ENCODE measurements at regions not wholly inside any gene's neighbourhood (a gene's known extent, or its start where the extent isn't known, plus 50 kb on each side); places are given as distances from the start of the nearest gene placed in this dataset.
A peak's percentile ranks its signal among the peaks of the same experiment; 100 is the strongest.
"Not testable (repeated sequence)": the region's sequence is repeated elsewhere in the genome, so short reads cannot be mapped to it uniquely, and the experiment has no call there.

DNA sequence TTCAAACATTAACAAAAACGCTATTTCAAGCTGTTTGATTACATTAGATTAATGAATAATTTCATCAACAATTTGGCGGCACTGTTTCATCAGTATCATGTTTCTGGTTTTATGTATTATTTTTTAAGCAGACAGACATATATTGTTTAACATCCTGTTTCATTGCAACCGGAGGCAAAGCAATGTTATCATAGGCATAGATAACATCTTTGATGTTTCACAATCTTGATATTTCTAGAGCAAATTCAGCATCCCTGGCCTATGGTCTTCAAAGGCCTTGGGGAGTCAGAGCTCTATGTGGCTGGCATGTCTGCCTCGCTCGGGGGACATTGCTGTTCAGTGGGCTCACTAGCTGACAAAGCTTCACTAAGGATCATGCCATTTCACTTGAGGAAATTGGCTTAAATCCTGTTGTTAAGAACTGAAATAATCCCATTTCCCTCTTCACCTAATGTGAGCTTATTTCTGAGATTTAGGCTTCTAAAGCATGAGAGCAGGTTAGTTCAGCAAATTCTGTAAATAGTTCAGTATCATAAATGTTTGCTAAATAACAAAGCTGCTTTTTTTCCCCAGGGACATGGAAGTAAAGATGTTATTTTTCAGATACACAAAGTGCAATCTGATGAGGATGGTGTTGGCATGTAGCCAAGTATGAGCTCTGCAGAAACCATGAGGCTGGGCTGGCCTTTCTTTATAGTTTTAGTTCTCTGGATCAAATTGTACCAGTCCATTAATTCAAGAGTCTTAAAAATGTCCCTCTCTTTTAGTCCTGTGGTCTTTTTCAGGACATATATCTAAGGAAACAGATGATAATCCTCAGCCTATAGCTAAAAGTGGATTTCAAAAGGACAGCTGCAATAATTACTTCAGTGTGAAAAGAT is 941.4 kb downstream of the PLOD2 start:
- DNase-seq: no peak

DNA sequence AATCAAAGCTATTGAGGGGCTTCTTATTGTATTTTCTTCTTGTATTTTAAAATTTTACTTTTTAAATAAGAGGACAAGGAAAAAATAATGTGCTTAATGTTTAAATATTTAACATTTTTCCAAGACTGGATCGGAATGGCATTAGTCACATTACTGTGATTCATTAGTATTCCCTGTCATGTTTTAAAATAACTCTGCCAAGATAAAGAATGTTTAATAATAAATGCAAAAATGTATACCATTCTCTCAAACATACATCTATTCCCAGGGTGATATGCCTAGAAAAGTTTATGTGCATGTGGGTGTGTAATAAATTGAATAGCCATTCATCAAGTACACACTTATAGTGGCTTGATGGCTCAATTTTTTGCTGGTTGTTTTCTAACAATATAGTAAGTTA is 936.1 kb downstream of the PLOD2 start:
- no peak for DNase-seq

DNA sequence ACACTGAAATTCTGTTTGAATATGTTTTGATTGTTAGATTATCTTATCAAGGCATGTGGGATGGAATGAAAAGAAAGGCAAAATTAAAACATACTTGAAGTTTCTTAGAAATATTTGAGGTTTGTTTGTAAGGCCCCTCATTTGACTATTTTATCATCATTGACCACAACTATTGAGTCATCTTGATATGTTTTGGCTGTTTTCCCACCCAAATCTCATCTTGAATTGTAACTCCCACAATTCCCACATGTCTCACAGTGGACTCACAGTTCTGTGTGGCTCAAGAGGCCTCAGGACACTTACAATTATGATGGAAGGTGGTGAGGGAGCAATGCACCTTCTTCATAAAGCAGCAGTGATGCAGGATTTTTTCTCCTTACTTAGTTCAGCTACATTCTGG is 917.1 kb downstream of the PLOD2 start:
- DNase-seq: no peak

DNA sequence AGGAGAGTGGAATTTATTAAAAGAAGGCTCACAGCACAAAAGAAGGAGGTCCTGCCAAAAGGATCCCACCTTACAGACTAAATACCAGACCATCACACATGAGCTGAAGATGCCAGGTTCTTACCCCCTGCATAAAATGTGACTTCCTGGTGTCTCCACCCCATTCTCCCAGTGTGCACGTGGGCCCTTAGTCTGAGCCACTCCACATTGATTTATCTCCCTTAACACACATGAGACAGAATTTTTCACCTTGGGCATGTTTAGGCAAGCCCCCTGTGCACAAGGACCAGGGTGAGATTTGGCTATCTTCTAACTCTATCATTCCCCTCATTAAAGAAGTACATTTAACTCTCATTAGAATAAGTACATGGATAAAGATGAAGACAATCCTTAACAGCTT is 916.7 kb downstream of the PLOD2 start:
- DNase-seq: no peak

DNA sequence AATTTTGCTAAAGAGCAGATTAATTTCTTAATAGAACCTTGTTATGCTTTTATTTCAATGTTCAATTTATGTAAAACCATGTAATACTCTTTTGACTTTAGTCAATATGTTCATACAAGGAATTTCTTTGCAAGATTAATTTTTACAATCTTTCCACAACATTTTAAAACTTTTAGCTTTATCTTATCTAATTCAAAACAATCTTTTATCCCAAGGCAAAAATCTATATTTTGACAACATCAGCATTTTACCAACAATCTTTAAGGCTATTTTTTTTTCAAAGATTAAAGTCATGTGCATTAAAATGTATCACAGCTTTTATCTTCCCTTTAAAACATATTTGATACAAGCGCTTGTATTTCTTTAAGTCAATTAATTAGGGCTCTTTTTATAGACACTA is 914.7 kb downstream of the PLOD2 start:
- no peak for DNase-seq

DNA sequence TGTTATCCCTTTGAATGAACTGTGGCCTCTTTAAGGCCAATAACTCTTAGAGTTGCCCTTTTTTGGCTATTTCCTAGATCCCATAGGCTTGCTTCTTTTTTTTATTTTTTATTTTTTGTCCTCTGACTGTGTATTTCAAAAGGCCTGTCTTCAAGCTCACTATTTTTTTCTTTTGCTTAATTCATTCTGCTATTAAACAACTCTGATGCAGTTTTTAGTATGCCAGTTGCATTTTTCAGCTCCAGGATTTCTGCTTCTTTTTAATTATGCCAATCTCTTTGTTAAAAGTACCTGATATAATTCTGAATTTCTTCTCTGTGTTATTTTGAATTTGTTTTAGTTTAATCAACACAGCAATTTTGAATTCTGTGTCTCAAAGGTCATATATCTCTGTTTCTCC is 912.1 kb downstream of the PLOD2 start:
- DNase-seq: no peak

DNA sequence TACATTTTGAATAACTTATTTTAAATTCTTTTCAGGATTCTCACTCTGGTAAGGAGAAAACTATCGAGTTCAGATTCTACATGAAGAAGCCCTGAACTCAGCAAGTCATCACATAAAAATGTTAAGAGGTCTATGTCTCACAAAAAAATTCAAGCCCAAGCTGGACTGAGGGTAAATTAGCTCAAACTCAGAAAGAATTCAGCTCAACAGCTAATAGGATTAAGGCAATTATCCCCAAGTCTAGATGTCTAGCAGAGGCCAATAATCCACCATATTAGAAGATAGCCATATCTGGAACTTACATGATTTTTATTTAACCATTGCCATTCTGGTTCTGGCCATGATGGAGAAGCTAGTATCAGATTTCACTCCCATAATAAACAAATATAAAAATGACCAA is 909.7 kb downstream of the PLOD2 start:
- DNase-seq: no peak

DNA sequence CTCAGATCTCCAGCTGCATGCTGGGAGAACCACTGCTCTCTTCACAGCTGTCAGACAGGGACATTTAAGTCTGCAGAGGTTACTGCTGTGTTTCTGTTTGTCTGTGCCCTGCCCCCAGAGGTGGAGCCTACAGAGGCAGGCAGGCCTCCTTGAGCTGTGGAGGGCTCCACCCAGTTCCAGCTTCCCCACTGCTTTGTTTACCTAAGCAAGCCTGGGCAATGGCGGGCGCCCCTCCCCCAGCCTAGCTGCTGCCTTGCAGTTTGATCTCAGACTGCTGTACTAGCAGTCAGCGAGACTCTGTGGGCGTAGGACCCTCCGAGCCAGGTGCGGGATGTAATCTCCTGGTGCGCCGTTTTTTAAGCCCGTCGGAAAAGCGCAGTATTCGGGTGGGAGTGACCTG is 903.0 kb downstream of the PLOD2 start:
- not testable (repeated sequence) for DNase-seq

DNA sequence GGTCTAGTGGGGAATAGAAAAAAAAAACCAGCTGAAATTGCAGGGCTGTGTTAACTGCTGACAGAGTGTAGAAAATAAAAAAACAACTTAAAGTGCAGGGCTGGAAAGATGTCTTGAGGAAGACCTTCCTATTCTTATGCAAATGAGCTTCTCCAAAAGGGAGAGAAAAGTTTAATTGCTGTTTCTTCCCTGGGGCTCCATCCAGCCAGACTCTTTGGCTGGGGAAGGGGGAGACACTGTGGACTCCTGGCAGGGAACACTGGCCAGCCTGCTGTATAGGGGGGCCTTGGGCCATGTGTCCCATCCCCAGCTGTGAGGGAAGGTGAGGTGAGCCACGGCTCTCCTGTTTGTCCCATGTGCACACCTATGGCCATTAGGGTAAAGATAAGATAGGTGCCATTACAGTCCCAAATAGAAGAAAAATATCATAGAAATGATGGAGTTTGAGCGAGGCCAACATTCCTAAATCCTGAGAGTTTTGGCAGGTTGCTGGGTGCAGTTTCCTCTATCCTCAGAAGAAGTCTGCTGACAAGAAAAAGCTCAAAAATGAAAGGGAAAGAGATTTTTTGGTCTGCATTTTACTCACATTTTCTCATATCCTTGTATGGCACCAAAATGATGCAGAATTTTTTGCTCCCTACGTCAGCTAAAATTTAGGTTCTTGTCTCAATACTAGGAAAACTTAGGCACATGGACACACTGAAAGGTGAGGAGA is 901.7 kb downstream of the PLOD2 start:
- DNase-seq: no peak

DNA sequence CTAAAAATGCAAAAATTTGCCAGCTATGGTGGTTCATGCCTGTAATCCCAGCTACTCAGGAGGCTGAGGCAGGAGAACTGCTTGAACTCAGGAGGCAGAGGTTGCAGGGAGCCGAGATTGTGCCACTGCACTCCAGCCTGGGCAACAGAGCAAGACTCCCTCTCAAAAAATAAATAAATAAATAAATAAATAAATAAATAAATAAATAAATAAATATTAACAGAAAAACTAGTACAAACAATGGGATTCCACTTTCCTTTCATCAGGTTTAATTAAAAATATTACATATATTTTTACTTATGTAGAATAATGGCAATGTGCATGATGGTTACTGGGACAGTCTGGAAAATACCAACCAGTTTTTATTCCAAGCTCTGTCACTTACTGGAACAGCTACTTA is 897.5 kb downstream of the PLOD2 start:
- DNase-seq: not testable (repeated sequence)

DNA sequence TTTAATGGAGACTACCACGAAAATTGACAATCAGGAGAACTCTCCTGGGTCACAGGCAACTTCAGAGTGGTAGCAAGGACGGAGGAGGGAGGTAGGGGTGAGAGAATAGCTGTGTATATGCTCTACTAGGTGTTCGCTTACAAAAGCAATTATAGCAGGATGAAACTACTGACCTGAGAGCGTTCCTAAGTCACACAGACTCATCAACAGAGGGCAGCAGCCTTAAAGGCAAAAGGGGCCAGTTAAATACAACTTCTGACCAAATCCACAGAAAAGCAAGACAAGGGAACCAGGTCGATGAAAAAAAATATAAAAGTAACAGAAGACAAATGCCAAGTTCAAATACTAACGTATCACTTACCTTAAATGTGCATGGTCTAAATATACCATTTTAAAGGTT is 894.6 kb downstream of the PLOD2 start:
- DNase-seq: no peak

DNA sequence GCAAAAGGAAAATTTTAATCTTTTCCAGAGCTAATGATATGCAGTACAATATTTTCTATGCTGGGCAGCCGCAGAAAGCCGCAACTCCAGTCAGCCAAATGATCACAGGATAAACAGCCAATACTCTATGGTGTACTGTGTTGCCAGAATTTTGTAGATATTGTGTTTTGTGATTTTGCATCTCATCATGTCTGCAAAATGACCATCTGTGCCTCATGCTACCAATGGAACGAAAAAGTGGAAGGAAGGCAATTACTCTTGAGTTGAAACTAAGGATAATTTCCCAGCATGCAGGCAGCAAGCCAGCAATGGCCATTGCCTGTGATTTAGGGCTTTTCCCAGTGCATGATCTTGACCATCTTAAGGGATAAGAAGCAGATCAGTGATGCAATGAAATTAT is 891.9 kb downstream of the PLOD2 start:
- no peak for DNase-seq

DNA sequence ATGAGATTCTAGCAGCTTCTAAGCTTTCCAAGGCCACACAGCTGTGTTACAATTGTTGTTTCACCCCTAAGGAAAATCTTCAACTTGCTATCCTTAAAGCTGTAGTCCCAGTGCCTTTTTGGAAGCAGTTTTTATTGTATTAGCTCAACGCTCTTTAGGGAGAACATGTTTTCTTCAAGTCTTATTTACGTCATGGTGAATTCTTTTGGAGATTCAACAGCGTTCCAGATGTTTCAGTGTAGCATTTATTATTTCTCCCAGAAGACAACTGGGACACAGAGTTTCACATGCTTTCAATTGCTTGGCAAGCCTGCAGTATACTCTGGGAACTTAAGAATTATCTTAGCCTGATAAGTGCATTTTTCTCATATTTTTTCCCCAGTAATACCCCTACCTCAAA is 888.3 kb downstream of the PLOD2 start:
- no peak for DNase-seq

DNA sequence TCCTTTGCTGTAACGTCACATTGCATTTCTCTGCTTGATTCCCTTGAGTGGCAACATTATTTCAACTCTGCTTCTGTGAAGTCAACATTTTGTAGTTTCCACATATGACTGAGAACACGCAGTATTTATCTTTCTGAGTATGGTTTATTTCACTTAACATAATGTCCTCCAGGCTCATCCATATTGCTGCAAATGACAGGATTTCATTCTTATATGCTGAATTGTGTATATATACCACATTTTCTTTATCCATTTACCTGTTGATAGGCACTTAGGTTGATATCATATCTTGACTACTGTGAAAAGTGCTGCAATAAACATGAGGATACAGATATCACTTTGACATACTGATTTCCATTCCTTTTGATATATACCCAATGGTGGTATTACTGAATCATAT is 878.5 kb downstream of the PLOD2 start:
- no peak for DNase-seq

DNA sequence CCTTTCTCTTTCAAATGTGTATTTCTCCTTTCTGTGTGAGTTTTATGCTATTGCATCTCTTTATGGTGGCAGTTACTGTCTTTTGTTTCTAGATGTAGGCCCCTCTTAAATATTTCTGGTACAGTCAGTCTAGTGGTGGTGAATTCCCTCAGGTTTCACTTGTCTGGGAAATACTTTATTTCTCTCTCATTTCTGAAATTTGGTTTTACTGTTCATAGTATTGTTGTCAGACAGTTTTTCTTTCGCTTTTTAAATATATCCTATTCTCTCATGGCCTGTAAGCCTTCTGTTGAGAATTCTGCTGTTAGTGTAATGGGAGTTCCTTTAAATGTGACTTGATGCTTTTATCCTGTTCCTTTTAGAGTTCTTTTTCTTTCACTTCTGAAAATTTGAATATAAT is 874.0 kb downstream of the PLOD2 start:
- no peak for DNase-seq

DNA sequence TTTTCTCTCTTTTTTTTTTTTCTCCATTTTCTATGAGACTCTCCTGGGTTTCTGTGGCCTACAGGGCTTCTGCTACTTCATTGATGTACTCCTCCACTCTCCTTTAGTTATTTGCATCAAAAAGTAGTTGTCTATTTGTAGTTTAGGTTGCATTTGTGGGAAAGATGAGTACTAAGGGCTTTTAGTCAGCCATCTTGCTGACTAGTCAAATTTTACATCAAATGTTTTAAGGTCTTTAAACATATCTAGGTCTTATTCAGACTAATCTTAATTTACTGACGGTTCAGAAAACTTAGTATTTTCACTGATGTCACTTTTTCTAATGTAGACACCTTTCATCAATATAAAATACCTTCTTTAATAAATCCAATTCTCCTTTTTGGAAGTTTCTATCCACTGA is 871.0 kb downstream of the PLOD2 start:
- DNase-seq: no peak

DNA sequence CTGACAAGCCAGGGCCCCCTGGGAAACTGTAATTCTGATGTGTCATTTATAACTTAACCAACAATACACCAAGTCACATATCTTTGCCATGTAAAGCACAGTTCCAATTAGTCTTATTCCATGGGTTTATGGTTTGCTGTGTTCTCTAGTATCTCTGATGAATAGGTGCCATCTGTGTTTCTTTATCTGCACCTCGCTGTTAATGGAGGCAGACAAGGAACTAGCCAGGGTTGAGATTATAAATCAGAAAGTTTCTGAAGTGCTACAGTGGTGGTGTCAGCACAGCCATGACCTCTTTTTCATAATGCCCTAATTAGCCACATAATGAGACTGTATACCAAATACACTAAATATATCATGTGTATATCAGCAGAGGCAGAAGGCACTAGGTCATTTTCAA is 866.4 kb downstream of the PLOD2 start:
- no peak for DNase-seq

DNA sequence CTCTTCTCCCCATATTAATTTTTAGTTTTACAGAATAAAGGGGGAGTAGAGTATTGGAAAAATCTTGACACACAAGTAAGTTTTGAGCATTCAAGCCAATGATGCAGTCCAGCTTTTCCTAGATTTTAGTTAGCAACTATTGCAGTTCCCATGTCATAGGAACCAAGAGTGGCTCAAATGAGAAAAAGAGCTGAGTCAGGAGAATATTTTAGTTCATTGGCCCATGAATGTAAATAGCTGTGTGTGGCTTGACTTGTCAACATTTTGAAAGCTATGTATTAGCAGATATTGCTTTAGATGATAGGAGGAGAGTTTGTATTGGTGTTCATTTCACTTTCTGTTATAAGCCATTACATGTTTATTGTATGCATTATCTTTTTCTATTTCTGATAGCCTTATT is 853.7 kb downstream of the PLOD2 start:
- DNase-seq: no peak

DNA sequence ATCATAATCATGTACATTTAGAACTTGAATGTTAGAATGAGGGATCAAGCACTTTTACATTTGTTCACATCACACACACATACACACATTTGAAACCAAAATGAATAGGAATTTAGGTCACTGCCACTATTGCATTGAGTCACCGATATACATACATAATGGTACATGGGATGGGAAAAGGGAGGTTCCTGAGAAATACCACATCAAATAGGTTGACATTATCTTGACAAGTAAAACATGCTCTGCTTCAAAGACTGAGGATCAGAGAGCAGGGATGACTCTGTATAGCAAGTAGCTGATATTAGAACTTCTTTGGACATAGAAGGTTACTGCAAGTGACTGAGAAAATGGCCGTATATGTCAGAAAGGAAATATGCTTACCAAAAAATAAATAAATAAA is 847.2 kb downstream of the PLOD2 start:
- DNase-seq: no peak

DNA sequence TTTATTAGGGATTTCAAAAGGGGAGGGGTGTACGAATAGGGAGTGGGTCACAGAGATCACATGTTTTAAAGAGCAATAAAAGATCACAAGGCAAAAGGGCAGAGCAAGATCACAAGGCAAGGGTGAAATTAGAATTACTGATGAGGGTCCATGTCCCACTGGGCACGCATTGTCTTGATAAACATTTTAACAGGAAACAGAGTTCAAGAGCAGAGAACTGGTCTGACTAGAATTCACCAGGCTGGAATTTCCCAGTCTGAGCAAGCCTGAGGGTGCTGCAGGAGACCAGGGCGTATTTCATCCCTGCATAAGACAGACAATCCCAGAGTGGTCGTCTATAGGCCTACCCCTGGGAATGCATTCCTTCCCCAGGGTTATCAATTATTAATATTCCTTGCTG is 844.7 kb downstream of the PLOD2 start:
- DNase-seq: peak; percentile 4

DNA sequence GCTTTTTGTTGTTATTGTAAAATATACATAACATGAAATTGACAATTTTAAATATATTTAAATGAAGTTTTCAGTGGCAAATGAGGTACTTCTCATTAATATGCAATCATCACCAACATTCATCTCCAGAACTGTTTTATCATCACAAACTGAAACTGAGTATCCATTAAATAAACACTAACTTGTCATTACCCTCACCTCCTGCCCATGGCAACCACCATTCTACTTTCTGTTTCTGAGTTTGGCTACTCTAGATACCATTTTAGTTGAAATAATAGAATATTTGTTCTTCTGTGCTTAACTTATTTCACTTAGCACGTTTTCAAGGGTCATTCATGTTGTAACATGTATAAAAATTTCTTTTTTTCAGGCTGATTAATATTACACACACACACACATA is 834.3 kb downstream of the PLOD2 start:
- no peak for DNase-seq

DNA sequence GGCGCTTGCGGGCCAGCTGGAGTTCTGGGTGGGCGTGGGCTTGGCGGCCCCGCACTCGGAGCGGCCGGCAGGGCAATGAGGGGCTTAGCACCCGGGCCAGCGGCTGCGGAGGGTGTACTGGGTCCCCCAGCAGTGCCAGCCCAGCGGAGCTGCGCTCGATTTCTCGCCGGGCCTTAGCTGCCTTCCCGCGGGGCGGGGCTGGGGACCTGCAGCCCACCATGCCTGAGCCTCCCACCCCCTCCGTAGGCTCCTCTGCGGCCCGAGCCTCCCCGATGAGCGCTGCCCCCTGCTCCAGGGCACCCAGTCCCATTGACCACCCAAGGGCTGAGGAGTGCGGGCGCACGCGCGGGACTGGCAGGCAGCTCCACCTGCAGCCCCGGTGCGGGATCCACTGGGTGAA is 827.6 kb downstream of the PLOD2 start:
- DNase-seq: not testable (repeated sequence)

DNA sequence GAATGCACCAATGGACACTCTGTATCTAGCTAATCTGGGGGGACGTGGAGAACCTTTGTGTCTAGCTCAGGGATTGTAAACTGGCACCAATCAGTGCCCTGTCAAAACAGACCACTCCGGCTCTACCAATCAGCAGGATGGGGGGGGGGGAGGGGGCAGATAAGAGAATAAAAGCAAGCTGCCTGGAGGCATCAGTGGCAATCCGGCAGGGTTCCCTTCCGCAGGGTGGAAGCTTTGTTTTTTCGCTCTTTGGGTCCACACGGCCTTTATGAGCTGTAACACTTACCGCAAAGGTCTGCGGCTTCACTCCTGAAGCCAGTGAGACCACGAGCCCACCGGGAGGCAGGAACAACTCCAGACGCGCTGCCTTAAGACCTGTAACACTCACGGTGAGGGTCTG is 827.1 kb downstream of the PLOD2 start:
- no peak for DNase-seq

DNA sequence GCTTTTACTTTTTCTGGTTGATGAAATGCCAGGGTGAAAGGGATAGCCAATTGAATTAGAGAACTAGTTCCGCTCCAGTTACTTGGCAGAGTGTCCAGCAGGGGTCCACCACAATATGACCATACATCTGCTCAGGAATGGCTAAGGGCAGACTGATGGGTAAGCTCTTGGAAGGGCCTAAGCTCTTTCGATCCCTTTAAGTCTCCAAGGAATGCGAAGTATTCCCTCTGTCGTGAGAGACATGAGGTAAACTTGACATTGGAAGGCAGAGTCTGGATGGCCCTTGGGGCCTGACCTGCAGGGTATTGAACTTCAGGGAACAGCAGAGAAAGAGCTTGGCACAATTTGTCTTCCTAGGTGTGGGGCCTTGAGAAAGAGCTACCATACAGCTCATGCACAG is 805.8 kb downstream of the PLOD2 start:
- no peak for DNase-seq

DNA sequence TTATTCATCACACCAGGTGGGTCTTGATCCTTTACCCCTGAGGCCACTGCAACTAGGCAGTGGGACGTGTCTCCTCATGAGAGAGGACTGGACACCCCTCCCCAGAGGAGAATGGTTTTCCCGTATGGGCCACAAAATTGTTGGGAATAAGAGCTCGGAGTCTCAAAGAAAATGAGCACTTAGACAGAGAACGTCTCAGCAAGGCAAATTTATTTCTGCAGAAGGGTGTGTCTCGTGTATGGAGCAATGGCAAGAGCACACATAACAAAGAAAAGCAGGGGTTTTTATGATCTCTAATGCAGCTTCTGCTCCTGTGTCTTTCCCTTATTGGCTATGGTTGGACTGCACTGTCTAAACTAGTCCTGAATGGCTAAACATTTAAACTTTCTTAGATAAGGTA is 803.5 kb downstream of the PLOD2 start:
- no peak for DNase-seq
